Natural killer cell (primary cell): ENCODE measurements at regions not wholly inside any gene's neighbourhood (a gene's known extent, or its start where the extent isn't known, plus 50 kb on each side); places are given as distances from the start of the nearest gene placed in this dataset.

Source experiments
- ATAC-seq, 3 donors: fragments of 150-1000 bp in 2 of 3; fragments of 200-7000 bp in 1 of 3; cut with Tn5 transposase; 1 replicate in 1 of 3; 2 replicates in 2 of 3; pipeline ENCODE4 v1.10.0; 2021; ENCODE audit warnings: mild to moderate bottlenecking in 2 of 3, moderate library complexity in 2 of 3
- DNase-seq, 2 donors: peaks; one replicate each; pipeline versions ENCODE4 v3.0.0 to v3.0.0-alpha.2; 2013 to 2021; ENCODE audit warnings: mixed read lengths in 1 of 2
- H3K27ac ChIP-seq: one replicate; pipeline ENCODE4 v1.5.1; 2013; ENCODE audit warnings: mild to moderate bottlenecking, low read length
- H3K27me3 ChIP-seq: one replicate; pipeline ENCODE4 v1.6.1; 2013; ENCODE audit warnings: low read length; ENCODE audit not compliant: control insufficient read depth, insufficient read depth
- H3K36me3 ChIP-seq: one replicate; pipeline ENCODE4 v1.6.1; 2013; ENCODE audit warnings: low read length; ENCODE audit not compliant: control insufficient read depth, insufficient read depth
- H3K4me1 ChIP-seq: one replicate; pipeline ENCODE4 v1.6.1; 2013; ENCODE audit warnings: low read length; ENCODE audit not compliant: control insufficient read depth, insufficient read depth
- H3K4me3 ChIP-seq: one replicate; pipeline ENCODE4 v1.5.1; 2013; ENCODE audit warnings: low read length
- H3K9me3 ChIP-seq: one replicate; pipeline ENCODE4 v1.6.1; 2013; ENCODE audit warnings: low read length; ENCODE audit not compliant: control insufficient read depth, insufficient read depth
- H3K27ac Mint-ChIP-seq, 2 donors: one replicate each; pipeline ENCODE4 v1.8.0; 2022; ENCODE audit warnings: mild to moderate bottlenecking in 2 of 2, mixed read lengths in 2 of 2, moderate library complexity in 1 of 2
- H3K27me3 Mint-ChIP-seq, 2 donors: one replicate each; pipeline ENCODE4 v1.8.0; 2022; ENCODE audit warnings: low read depth in 2 of 2, mixed read lengths in 2 of 2
- H3K36me3 Mint-ChIP-seq: one replicate; pipeline ENCODE4 v1.8.0; 2022; ENCODE audit warnings: mixed read lengths
- H3K4me1 Mint-ChIP-seq, 2 donors: one replicate each; pipeline ENCODE4 v1.8.0; 2022; ENCODE audit warnings: mixed read lengths in 2 of 2
- H3K4me3 Mint-ChIP-seq: one replicate; pipeline ENCODE4 v1.8.0; 2022; ENCODE audit warnings: mild to moderate bottlenecking, moderate library complexity, mixed read lengths
- H3K9me3 Mint-ChIP-seq, 2 donors: one replicate each; pipeline ENCODE4 v1.8.0; 2022; ENCODE audit warnings: mixed read lengths in 2 of 2
- CTCF ChIP-seq: fragments of 200-600 bp; IDR thresholded peaks from one replicate; pipeline ENCODE4 v1.8.0; 2022; ENCODE audit warnings: antibody characterized with exemption
- WGBS: methylation state at CpG from one replicate; pipeline ENCODE4 v1.1.7; 2013; ENCODE audit warnings: missing lambda C conversion rate; ENCODE audit not compliant: insufficient coverage; 5-methylcytosine and 5-hydroxymethylcytosine counted together
- intact Hi-C: fragments of 100-400 bp; cut with micrococcal nuclease; formaldehyde crosslinking; loops from one replicate; pipeline ENCODE4 v1.14.2; 2022

- Histone ChIP-seq H3K27ac (no peak overlapping the region), H3K9me3 (no peaks in the 10 kb centered on the region), H3K27me3 (no peaks in the 10 kb centered on the region), H3K4me3 (no peak overlapping the region), H3K36me3 (no peaks in the 10 kb centered on the region), H3K4me1 (no peaks in the 10 kb centered on the region)
- ATAC-seq (no peak), DNase-seq (no peak)
- no peaks in the 10 kb centered on the region for H3K27me3 Mint-ChIP-seq
- WGBS, result no CpG with 5 or more reads among the region's 1 CpG
- no peaks in the 10 kb centered on the region for H3K36me3 Mint-ChIP-seq
- intact Hi-C loops, result no loop called here
- peaks cover 0 to 4% of the 10 kb centered on the region in 2 donors for H3K9me3 Mint-ChIP-seq
- H3K4me1 Mint-ChIP-seq, result no peaks in the 10 kb centered on the region
- TF ChIP-seq CTCF, result no peak
- H3K27ac Mint-ChIP-seq, result no peak overlapping the region
- no peak overlapping the region for H3K4me3 Mint-ChIP-seq
Measured at GRCh38 chr2:194223218-194223617, 1433.8 kb upstream of the SLC39A10 start.

- no peak for TF ChIP-seq CTCF
- Histone ChIP-seq H3K27ac (no peak overlapping the region), H3K36me3 (no peaks in the 10 kb centered on the region), H3K9me3 (no peaks in the 10 kb centered on the region), H3K27me3 (no peaks in the 10 kb centered on the region), H3K4me1 (no peaks in the 10 kb centered on the region), H3K4me3 (no peak overlapping the region)
- no peak overlapping the region for H3K27ac Mint-ChIP-seq
- H3K4me3 Mint-ChIP-seq, result no peak overlapping the region
- no peaks in the 10 kb centered on the region for H3K36me3 Mint-ChIP-seq
- H3K27me3 Mint-ChIP-seq, result no peaks in the 10 kb centered on the region
- DNase-seq, result no peak
- intact Hi-C loops, result loop anchor here (10.0 kb wide), 1 partner anchor 1509 kb away; no protein-coding TSS in a partner anchor
- peaks cover 10 to 11% of the 10 kb centered on the region in 2 donors for H3K9me3 Mint-ChIP-seq
- no peaks in the 10 kb centered on the region for H3K4me1 Mint-ChIP-seq
- ATAC-seq, result no peak
Measured at GRCh38 chr2:194214192-194214591, 1442.8 kb upstream of the SLC39A10 start.

GRCh38 chr2:194205568-194206227 is 1451.3 kb upstream of the SLC39A10 start:
- Histone ChIP-seq H3K9me3 (no peaks in the 10 kb centered on the region), H3K4me3 (no peak overlapping the region), H3K27ac (no peak overlapping the region), H3K27me3 (no peaks in the 10 kb centered on the region), H3K36me3 (no peaks in the 10 kb centered on the region), H3K4me1 (no peaks in the 10 kb centered on the region)
- Mint-ChIP-seq H3K36me3 (no peaks in the 10 kb centered on the region), H3K4me1 (no peaks in the 10 kb centered on the region), H3K4me3 (no peak overlapping the region), H3K27me3 (no peaks in the 10 kb centered on the region), H3K27ac (no peak overlapping the region), H3K9me3 (peaks cover 3 to 20% of the 10 kb centered on the region in 2 donors)
- no peak for TF ChIP-seq CTCF
- 69% methylated on average over 4 of the region's 5 CpGs for WGBS
- DNase-seq (no peak), ATAC-seq (no peak)
- intact Hi-C loops, result no loop called here

DNA sequence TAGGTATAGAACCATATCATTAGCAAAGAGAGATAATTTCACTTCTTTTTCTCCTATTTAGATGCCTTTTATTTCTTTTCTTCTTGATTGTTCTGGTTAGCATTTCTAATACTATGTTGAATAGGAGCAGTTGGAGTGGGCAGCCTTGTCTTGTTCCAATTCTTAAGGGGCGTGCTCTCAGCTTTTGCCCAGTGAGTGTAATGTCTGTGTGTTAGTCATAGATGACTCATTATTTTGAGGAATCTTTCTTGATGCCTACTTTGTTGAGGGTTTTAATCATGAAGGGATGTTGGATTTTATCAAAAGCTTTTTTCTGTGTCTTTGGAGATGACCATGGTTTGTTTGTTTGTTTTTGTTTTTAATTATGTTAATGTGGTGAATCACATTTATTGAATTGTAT is 1453.1 kb upstream of the SLC39A10 start:
- H3K27me3 ChIP-seq, result no peaks in the 10 kb centered on the region
- H3K4me1 ChIP-seq, result no peaks in the 10 kb centered on the region
- no peak overlapping the region for H3K4me3 Mint-ChIP-seq
- no peaks in the 10 kb centered on the region for H3K4me1 Mint-ChIP-seq
- no peaks in the 10 kb centered on the region for H3K36me3 Mint-ChIP-seq
- DNase-seq (no peak), ATAC-seq (no peak)
- no peak overlapping the region for H3K4me3 ChIP-seq
- no peaks in the 10 kb centered on the region for H3K9me3 ChIP-seq
- TF ChIP-seq CTCF, result no peak
- H3K27me3 Mint-ChIP-seq, result no peaks in the 10 kb centered on the region
- H3K27ac ChIP-seq, result no peak overlapping the region
- no peak overlapping the region for H3K27ac Mint-ChIP-seq
- H3K36me3 ChIP-seq, result no peaks in the 10 kb centered on the region
- intact Hi-C loops, result no loop called here
- peaks cover 6 to 24% of the 10 kb centered on the region in 2 donors for H3K9me3 Mint-ChIP-seq
- WGBS, result 72% methylated on average over 1 of the region's 1 CpG
